GM21737 (cell line): ENCODE measurements at regions not wholly inside any gene's neighbourhood (a gene's known extent, or its start where the extent isn't known, plus 50 kb on each side); places are given as distances from the start of the nearest gene placed in this dataset.

ENCODE experiments used
- ATAC-seq: cut with Tn5 transposase; IDR thresholded peaks from one replicate; pipeline ENCODE4 v1.9.1; 2021; ENCODE audit warnings: mild to moderate bottlenecking, moderate library complexity; ENCODE audit not compliant: unreplicated experiment

- no peak for ATAC-seq
Measured at GRCh38 chr18:27595113-27595838, 410.2 kb upstream of the CHST9 start.

GRCh38 chr18:27585602-27586173 is 400.6 kb upstream of the CHST9 start:
- no peak for ATAC-seq

GRCh38 chr18:27583466-27583865 is 398.4 kb upstream of the CHST9 start:
- ATAC-seq, result no peak

- ATAC-seq, result no peak
Measured at GRCh38 chr18:27582760-27583412, 397.8 kb upstream of the CHST9 start.

- no peak for ATAC-seq
Measured at GRCh38 chr18:27581296-27581904, 396.3 kb upstream of the CHST9 start.

GRCh38 chr18:27579364-27579763 is 394.3 kb upstream of the CHST9 start:
- no peak for ATAC-seq

- ATAC-seq, result no peak
Measured at GRCh38 chr18:27577752-27578151, 392.6 kb upstream of the CHST9 start.

- no peak for ATAC-seq
Measured at GRCh38 chr18:27577265-27577664, 392.2 kb upstream of the CHST9 start.

- ATAC-seq, result no peak
Measured at GRCh38 chr18:27567434-27567833, 382.3 kb upstream of the CHST9 start.

GRCh38 chr18:27564066-27564465 is 379.0 kb upstream of the CHST9 start:
- no peak for ATAC-seq

GRCh38 chr18:27558388-27559155 is 373.5 kb upstream of the CHST9 start:
- no peak for ATAC-seq

- no peak for ATAC-seq
Measured at GRCh38 chr18:27556741-27557140, 371.6 kb upstream of the CHST9 start.

- no peak for ATAC-seq
Measured at GRCh38 chr18:27549335-27550039, 364.4 kb upstream of the CHST9 start.

GRCh38 chr18:27546991-27547390 is 361.9 kb upstream of the CHST9 start:
- ATAC-seq, result no peak

GRCh38 chr18:27544206-27544605 is 359.1 kb upstream of the CHST9 start:
- no peak for ATAC-seq

GRCh38 chr18:27541293-27541692 is 356.2 kb upstream of the CHST9 start:
- ATAC-seq, result no peak

GRCh38 chr18:27540111-27540510 is 355.0 kb upstream of the CHST9 start:
- no peak for ATAC-seq

- no peak for ATAC-seq
Measured at GRCh38 chr18:27528925-27529521, 343.9 kb upstream of the CHST9 start.

GRCh38 chr18:27527856-27528255 is 342.7 kb upstream of the CHST9 start:
- no peak for ATAC-seq

GRCh38 chr18:27520401-27520800 is 335.3 kb upstream of the CHST9 start:
- no peak for ATAC-seq
